Thyroid gland (tissue), 4 donors: ENCODE measurements at regions not wholly inside any gene's neighbourhood (a gene's known extent, or its start where the extent isn't known, plus 50 kb on each side); places are given as distances from the start of the nearest gene placed in this dataset.

ENCODE experiments used
- DNase-seq, 2 donors: peaks; one replicate each; pipeline ENCODE4 v3.0.0-alpha.2; 2019
- H3K27ac ChIP-seq, 3 donors: fragments of 200-600 bp; sonication (generic); 1 replicate in 2 of 3; 2 replicates in 1 of 3; pipeline ENCODE4 v1.5.1; 2016 to 2019; ENCODE audit warnings: mild to moderate bottlenecking in 1 of 3, moderate library complexity in 1 of 3
- H3K27me3 ChIP-seq: fragments of 200-600 bp; sonication (generic); one replicate; pipeline ENCODE4 v1.5.1; 2019
- H3K36me3 ChIP-seq, 2 donors: fragments of 200-600 bp; sonication (generic); one replicate each; pipeline ENCODE4 v1.5.1; 2016 to 2019
- H3K4me1 ChIP-seq, 2 donors: fragments of 200-600 bp; sonication (generic); one replicate each; pipeline ENCODE4 v1.5.1; 2017 to 2019
- H3K4me3 ChIP-seq, 3 donors: fragments of 200-600 bp; sonication (generic); replicated peaks in 1 of 3; 1 replicate in 2 of 3; 2 replicates in 1 of 3; pipeline ENCODE4 v1.5.1; 2016; ENCODE audit warnings: mild to moderate bottlenecking in 1 of 3
- H3K9me3 ChIP-seq: fragments of 200-600 bp; sonication (generic); one replicate; pipeline ENCODE4 v1.5.1; 2017
- POLR2A ChIP-seq, 2 donors: fragments of 450-650 bp; IDR thresholded peaks; one replicate each; pipeline ENCODE4 v1.6.1; 2017; ENCODE audit warnings: antibody characterized with exemption in 2 of 2, mild to moderate bottlenecking in 2 of 2, moderate library complexity in 1 of 2
- WGBS, 2 donors: methylation state at CpG; one replicate each; pipeline ENCODE4 v1.1.5; 2017; 5-methylcytosine and 5-hydroxymethylcytosine counted together
- intact Hi-C: fragments of 100-400 bp; cut with DNase I; formaldehyde crosslinking; loops from one replicate; pipeline ENCODE4 v1.15.1; 2023
- TF ChIP-seq, protein P1 (sequence below), 6 experiments: fragments of 200-600 bp in 3 of 6; fragments of 450-650 bp in 3 of 6; sonication (generic) in 3 of 6; IDR thresholded peaks; one replicate each; pipeline ENCODE4 v1.5.1; 2016 to 2019; ENCODE audit warnings: antibody characterized with exemption in 6 of 6, mild to moderate bottlenecking in 2 of 6, inconsistent platforms in 1 of 6, moderate library complexity in 1 of 6

DNA sequence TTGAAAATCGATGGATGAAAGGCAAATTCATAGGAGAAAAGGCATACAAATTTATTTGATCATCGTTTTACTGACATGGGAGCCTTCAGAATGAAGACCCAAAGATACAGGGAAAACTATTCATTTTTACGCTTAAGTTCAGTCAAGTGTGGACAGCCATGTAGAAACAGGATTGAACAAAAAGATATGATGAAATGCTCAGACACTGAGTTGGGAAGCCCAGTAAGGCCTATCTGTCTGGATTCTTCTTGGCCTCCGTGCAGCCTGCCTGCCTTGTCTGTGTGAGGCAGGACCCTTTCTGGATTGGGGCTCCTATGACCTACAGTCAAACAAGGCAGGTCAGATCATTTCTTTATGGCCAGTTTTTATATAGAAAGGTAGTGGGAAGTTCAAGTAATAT is 203.8 kb upstream of the MYL2 start:
- intact Hi-C loops, result no loop called here
- Histone ChIP-seq H3K4me1 (no peaks in the 10 kb centered on the region), H3K9me3 (no peaks in the 10 kb centered on the region), H3K36me3 (no peaks in the 10 kb centered on the region), H3K27ac (no peak overlapping the region), H3K4me3 (no peak overlapping the region), H3K27me3 (no peaks in the 10 kb centered on the region)
- 89 to 93% methylated on average over 4 of the region's 4 CpGs for WGBS, 2 donors
- TF ChIP-seq, protein P1, sequence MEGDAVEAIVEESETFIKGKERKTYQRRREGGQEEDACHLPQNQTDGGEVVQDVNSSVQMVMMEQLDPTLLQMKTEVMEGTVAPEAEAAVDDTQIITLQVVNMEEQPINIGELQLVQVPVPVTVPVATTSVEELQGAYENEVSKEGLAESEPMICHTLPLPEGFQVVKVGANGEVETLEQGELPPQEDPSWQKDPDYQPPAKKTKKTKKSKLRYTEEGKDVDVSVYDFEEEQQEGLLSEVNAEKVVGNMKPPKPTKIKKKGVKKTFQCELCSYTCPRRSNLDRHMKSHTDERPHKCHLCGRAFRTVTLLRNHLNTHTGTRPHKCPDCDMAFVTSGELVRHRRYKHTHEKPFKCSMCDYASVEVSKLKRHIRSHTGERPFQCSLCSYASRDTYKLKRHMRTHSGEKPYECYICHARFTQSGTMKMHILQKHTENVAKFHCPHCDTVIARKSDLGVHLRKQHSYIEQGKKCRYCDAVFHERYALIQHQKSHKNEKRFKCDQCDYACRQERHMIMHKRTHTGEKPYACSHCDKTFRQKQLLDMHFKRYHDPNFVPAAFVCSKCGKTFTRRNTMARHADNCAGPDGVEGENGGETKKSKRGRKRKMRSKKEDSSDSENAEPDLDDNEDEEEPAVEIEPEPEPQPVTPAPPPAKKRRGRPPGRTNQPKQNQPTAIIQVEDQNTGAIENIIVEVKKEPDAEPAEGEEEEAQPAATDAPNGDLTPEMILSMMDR (IDR thresholded peaks at IDR 0.05), result no peak
- no peak for TF ChIP-seq POLR2A (IDR thresholded peaks at IDR 0.05)
- DNase-seq, result no peak

GRCh38 chr12:111123390-111123789 is 203.0 kb upstream of the MYL2 start:
- H3K36me3 ChIP-seq, result no peaks in the 10 kb centered on the region
- no peaks in the 10 kb centered on the region for H3K27me3 ChIP-seq
- DNase-seq, result no peak
- WGBS, 2 donors, result 94 to 96% methylated on average over 6 of the region's 6 CpGs
- H3K9me3 ChIP-seq, result no peaks in the 10 kb centered on the region
- TF ChIP-seq POLR2A (IDR thresholded peaks at IDR 0.05), result no peak
- TF ChIP-seq, protein P1 (IDR thresholded peaks at IDR 0.05), result no peak
- H3K4me1 ChIP-seq, result no peaks in the 10 kb centered on the region
- no peak overlapping the region for H3K4me3 ChIP-seq
- intact Hi-C loops, result no loop called here
- no peak overlapping the region for H3K27ac ChIP-seq

GRCh38 chr12:111122458-111122878 is 202.1 kb upstream of the MYL2 start:
- DNase-seq, result no peak
- Histone ChIP-seq H3K4me3 (no peak overlapping the region), H3K27me3 (no peaks in the 10 kb centered on the region), H3K9me3 (no peaks in the 10 kb centered on the region), H3K36me3 (no peaks in the 10 kb centered on the region), H3K27ac (no peak overlapping the region), H3K4me1 (no peaks in the 10 kb centered on the region)
- whole genome bisulfite sequencing, 2 donors, result 54 to 59% methylated on average over 7 of the region's 7 CpGs
- no peak for TF ChIP-seq POLR2A (IDR thresholded peaks at IDR 0.05)
- TF ChIP-seq, protein P1 (IDR thresholded peaks at IDR 0.05), result no peak
- intact Hi-C loops, result no loop called here

- Histone ChIP-seq H3K9me3 (no peaks in the 10 kb centered on the region), H3K4me1 (no peaks in the 10 kb centered on the region), H3K36me3 (no peaks in the 10 kb centered on the region), H3K27me3 (no peaks in the 10 kb centered on the region), H3K4me3 (no peak overlapping the region), H3K27ac (no peak overlapping the region)
- 52 to 56% methylated on average over 6 of the region's 6 CpGs for WGBS, 2 donors
- TF ChIP-seq, protein P1 (IDR thresholded peaks at IDR 0.05), result no peak
- no peak for TF ChIP-seq POLR2A (IDR thresholded peaks at IDR 0.05)
- no peak for DNase-seq
- intact Hi-C loops, result no loop called here
These were observed 201.5 kb upstream of the MYL2 start for GRCh38 chr12:111121840-111122239.

GRCh38 chr12:111120578-111120977 is 200.2 kb upstream of the MYL2 start:
- Histone ChIP-seq H3K27ac (no peak overlapping the region), H3K27me3 (no peaks in the 10 kb centered on the region), H3K4me1 (no peaks in the 10 kb centered on the region), H3K4me3 (no peak overlapping the region), H3K36me3 (no peaks in the 10 kb centered on the region), H3K9me3 (no peaks in the 10 kb centered on the region)
- no peak for DNase-seq
- TF ChIP-seq, protein P1 (IDR thresholded peaks at IDR 0.05), result no peak
- TF ChIP-seq POLR2A (IDR thresholded peaks at IDR 0.05), result no peak
- intact Hi-C loops, result no loop called here
- WGBS, 2 donors, result 71 to 74% methylated on average over 5 of the region's 5 CpGs
